Caco-2 (cell line): ENCODE measurements at regions not wholly inside any gene's neighbourhood (a gene's known extent, or its start where the extent isn't known, plus 50 kb on each side); places are given as distances from the start of the nearest gene placed in this dataset.

ENCODE experiments used
- BruUV-seq: library from RNA; stranded (reverse); fragments of 400-500 nt; replicated peaks from 2 replicates; lab custom pipeline; 2021; lab: Mats Ljungman, UMichigan
- CTCF ChIA-PET: fragments of 300-600 bp; sonication (Branson Sonifier 250); formaldehyde crosslinking; loops from one replicate; lab custom pipeline; 2022; ENCODE audit warnings: antibody characterized with exemption; lab: Charles Lee
- POLR2A ChIA-PET: fragments of 300-600 bp; sonication (Branson Sonifier 250); formaldehyde crosslinking; loops from one replicate; lab custom pipeline; 2022; ENCODE audit warnings: antibody characterized with exemption; lab: Charles Lee
- DNase-seq, 2 experiments: peaks; one replicate each; pipeline versions ENCODE4 v3.0.0 to v3.0.0-alpha.2; 2020 to 2022
- H3K27me3 ChIP-seq: replicated peaks from 2 replicates; pipeline ENCODE4 v1.6.0; 2011; ENCODE audit warnings: low read length; ENCODE audit not compliant: control insufficient read depth, insufficient read depth
- H3K36me3 ChIP-seq: 2 replicates; pipeline ENCODE4 v1.5.1; 2011; ENCODE audit warnings: low read length; ENCODE audit not compliant: control insufficient read depth, insufficient read depth
- H3K4me1 ChIP-seq: fragments of 250-450 bp; sonication (Bioruptor Pico); 2 replicates; pipeline ENCODE4 v1.5.1; 2020; ENCODE audit warnings: mild to moderate bottlenecking
- H3K4me3 ChIP-seq: 2 replicates; pipeline ENCODE4 v1.5.1; 2011; ENCODE audit warnings: low read depth, mild to moderate bottlenecking, control low read depth, low read length
- H3K9me3 ChIP-seq: fragments of 250-450 bp; sonication (Bioruptor Pico); 2 replicates; pipeline ENCODE4 v1.5.1; 2020; ENCODE audit warnings: mild to moderate bottlenecking, moderate library complexity
- H3K27ac Mint-ChIP-seq: one replicate; pipeline ENCODE4 v1.8.0; 2022; ENCODE audit warnings: mixed read lengths; ENCODE audit not compliant: unreplicated experiment
- H3K27me3 Mint-ChIP-seq: one replicate; pipeline ENCODE4 v1.8.0; 2022; ENCODE audit warnings: mixed read lengths; ENCODE audit not compliant: insufficient read depth, unreplicated experiment
- H3K36me3 Mint-ChIP-seq: one replicate; pipeline ENCODE4 v1.8.0; 2022; ENCODE audit warnings: mild to moderate bottlenecking, mixed read lengths; ENCODE audit not compliant: insufficient read depth, unreplicated experiment
- H3K4me1 Mint-ChIP-seq: one replicate; pipeline ENCODE4 v1.8.0; 2022; ENCODE audit warnings: low read depth, mixed read lengths; ENCODE audit not compliant: unreplicated experiment
- H3K4me3 Mint-ChIP-seq: one replicate; pipeline ENCODE4 v1.8.0; 2022; ENCODE audit warnings: mild to moderate bottlenecking, moderate library complexity, mixed read lengths; ENCODE audit not compliant: unreplicated experiment
- H3K9me3 Mint-ChIP-seq: one replicate; pipeline ENCODE4 v1.8.0; 2022; ENCODE audit warnings: mixed read lengths; ENCODE audit not compliant: unreplicated experiment
- CTCF ChIP-seq, 2 experiments: fragments of 200-600 bp in 1 of 2; IDR thresholded peaks; 1 replicate in 1 of 2; 2 replicates in 1 of 2; pipeline versions ENCODE4 v1.5.1 to v1.8.0; 2011 to 2022; ENCODE audit warnings: antibody characterized with exemption in 1 of 2, control low read depth in 1 of 2, inconsistent platforms in 1 of 2, low read depth in 1 of 2, low read length in 1 of 2, mild to moderate bottlenecking in 1 of 2, moderate library complexity in 1 of 2; ENCODE audit not compliant: insufficient read depth in 1 of 2, severe bottlenecking in 1 of 2, unreplicated experiment in 1 of 2
- intact Hi-C: fragments of 100-400 bp; cut with micrococcal nuclease; formaldehyde crosslinking; loops from one replicate; pipeline ENCODE4 v1.10.0; 2022; ENCODE audit not compliant: unreplicated experiment

GRCh38 chr7:49295146-49295545 lies 370.8 kb downstream of the CDC14C start:
- no peaks in the 10 kb centered on the region for H3K9me3 ChIP-seq
- TF ChIP-seq CTCF (IDR thresholded peaks at IDR 0.05; ENCODE audit: insufficient read depth in 1 of 2, low read depth in 1 of 2, low read length in 1 of 2, severe bottlenecking in 1 of 2, unreplicated experiment in 1 of 2), result no peak
- Mint-ChIP-seq H3K27me3 (peaks cover 3% of the 10 kb centered on the region), H3K4me3 (no peak overlapping the region), H3K9me3 (no peaks in the 10 kb centered on the region), H3K27ac (no peak overlapping the region), H3K36me3 (no peaks in the 10 kb centered on the region), H3K4me1 (no peaks in the 10 kb centered on the region)
- ChIA-PET POLR2A (no interaction called here), CTCF (no interaction called here)
- H3K4me3 ChIP-seq, result no peak overlapping the region
- intact Hi-C loops, result no loop called here
- no TSS peak for BruUV-seq
- H3K27me3 ChIP-seq, result no peaks in the 10 kb centered on the region
- no peaks in the 10 kb centered on the region for H3K4me1 ChIP-seq
- no peaks in the 10 kb centered on the region for H3K36me3 ChIP-seq
- DNase-seq, result no peak

DNA sequence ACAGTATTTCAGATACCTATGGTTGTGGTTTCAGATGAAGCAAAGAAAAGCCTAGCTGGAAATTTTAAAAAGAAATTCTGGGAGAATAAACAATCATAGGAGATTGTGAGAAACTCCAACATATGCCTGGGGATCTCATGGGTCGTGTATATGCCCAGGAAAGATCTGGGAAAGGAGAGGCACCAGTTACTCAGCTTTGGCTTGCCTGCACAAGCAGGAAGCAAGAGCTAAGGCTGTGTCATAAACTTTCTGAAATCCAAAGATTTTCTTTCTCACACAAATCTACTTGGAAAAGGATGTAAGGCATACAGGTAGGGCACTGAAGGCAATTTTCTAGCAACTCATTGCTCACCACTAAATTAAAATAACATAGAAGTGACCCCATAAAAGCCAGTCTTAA lies 373.6 kb downstream of the CDC14C start:
- H3K27me3 Mint-ChIP-seq, result peaks cover 9% of the 10 kb centered on the region
- ChIA-PET CTCF (no interaction called here), POLR2A (no interaction called here)
- no peaks in the 10 kb centered on the region for H3K36me3 Mint-ChIP-seq
- no peaks in the 10 kb centered on the region for H3K4me1 ChIP-seq
- H3K4me1 Mint-ChIP-seq, result no peaks in the 10 kb centered on the region
- H3K9me3 ChIP-seq, result no peaks in the 10 kb centered on the region
- no peak overlapping the region for H3K4me3 ChIP-seq
- intact Hi-C loops, result no loop called here
- H3K27ac Mint-ChIP-seq, result no peak overlapping the region
- DNase-seq, result no peak
- no peak for TF ChIP-seq CTCF (IDR thresholded peaks at IDR 0.05; ENCODE audit: insufficient read depth in 1 of 2, low read depth in 1 of 2, low read length in 1 of 2, severe bottlenecking in 1 of 2, unreplicated experiment in 1 of 2)
- no peaks in the 10 kb centered on the region for H3K27me3 ChIP-seq
- no peak overlapping the region for H3K4me3 Mint-ChIP-seq
- no peaks in the 10 kb centered on the region for H3K36me3 ChIP-seq
- no peaks in the 10 kb centered on the region for H3K9me3 Mint-ChIP-seq
- BruUV-seq, result no TSS peak

DNA sequence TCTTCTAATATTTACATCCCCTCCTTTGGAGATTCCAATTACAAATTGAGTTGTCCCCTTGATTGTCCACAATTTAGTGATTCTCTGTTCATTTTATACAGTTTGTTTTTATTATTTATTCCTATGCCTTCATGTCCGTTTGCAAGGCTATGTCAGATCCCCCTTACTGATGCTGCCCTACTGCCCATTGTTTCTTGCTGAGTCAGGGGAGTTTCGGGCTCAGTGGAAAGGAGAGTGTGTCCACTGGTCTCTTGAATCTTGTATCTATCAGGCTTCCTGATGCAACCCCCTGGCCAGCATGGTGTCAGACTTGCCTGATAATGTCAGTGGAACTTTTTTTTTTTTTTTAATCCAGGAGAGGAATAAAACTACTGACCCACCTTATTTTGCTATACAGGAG lies 384.4 kb downstream of the CDC14C start:
- BruUV-seq, result no TSS peak
- Mint-ChIP-seq H3K27me3 (peaks cover 9% of the 10 kb centered on the region), H3K9me3 (no peaks in the 10 kb centered on the region), H3K36me3 (no peaks in the 10 kb centered on the region), H3K4me3 (no peak overlapping the region), H3K4me1 (no peaks in the 10 kb centered on the region), H3K27ac (no peak overlapping the region)
- no peaks in the 10 kb centered on the region for H3K36me3 ChIP-seq
- no peaks in the 10 kb centered on the region for H3K4me1 ChIP-seq
- TF ChIP-seq CTCF (IDR thresholded peaks at IDR 0.05; ENCODE audit: insufficient read depth in 1 of 2, low read depth in 1 of 2, low read length in 1 of 2, severe bottlenecking in 1 of 2, unreplicated experiment in 1 of 2), result no peak
- intact Hi-C loops, result no loop called here
- CTCF ChIA-PET, result no interaction called here
- H3K27me3 ChIP-seq, result no peaks in the 10 kb centered on the region
- POLR2A ChIA-PET, result no interaction called here
- DNase-seq, result no peak
- no peaks in the 10 kb centered on the region for H3K9me3 ChIP-seq
- no peak overlapping the region for H3K4me3 ChIP-seq
